HEK293 (cell line): ENCODE measurements at regions not wholly inside any gene's neighbourhood (a gene's known extent, or its start where the extent isn't known, plus 50 kb on each side); places are given as distances from the start of the nearest gene placed in this dataset.

Experiments
- CTCF ChIA-PET: fragments of 350-600 bp; formaldehyde crosslinking; extraction: SDS; loops from one replicate; lab custom pipeline; 2021; ENCODE audit warnings: antibody characterized with exemption; lab: Yijun Ruan, JAX
- POLR2A ChIA-PET: fragments of 300-600 bp; formaldehyde crosslinking; extraction: SDS; loops from one replicate; lab custom pipeline; 2020; ENCODE audit warnings: antibody characterized with exemption, inconsistent platforms; lab: Yijun Ruan, JAX
- H3K27ac ChIP-seq: fragments of 200-500 bp; sonication (Bioruptor generic); 2 replicates; pipeline ENCODE4 v1.5.1; 2014; ENCODE audit warnings: low read depth, low read length, control low read depth, inconsistent platforms; ENCODE audit errors: extremely low read depth
- H3K36me3 ChIP-seq, 2 experiments: fragments of 200-500 bp in 1 of 2; sonication (Bioruptor generic) in 1 of 2; 1 replicate in 1 of 2; 2 replicates in 1 of 2; pipeline ENCODE4 v1.5.1; 2014 to 2017; ENCODE audit warnings: inconsistent platforms in 2 of 2, low read length in 2 of 2; ENCODE audit not compliant: control insufficient read depth in 2 of 2, insufficient read depth in 1 of 2
- H3K4me1 ChIP-seq: fragments of 200-500 bp; sonication (Bioruptor generic); 2 replicates; pipeline ENCODE4 v1.5.1; 2014; ENCODE audit warnings: mild to moderate bottlenecking, low read length, inconsistent platforms; ENCODE audit not compliant: control insufficient read depth, insufficient read depth
- H3K4me3 ChIP-seq: 2 replicates; pipeline ENCODE4 v1.5.1; 2011; ENCODE audit warnings: low read depth, mild to moderate bottlenecking, control low read depth, low read length, moderate library complexity
- H3K9me3 ChIP-seq: fragments of 200-500 bp; sonication (Bioruptor generic); 2 replicates; pipeline ENCODE4 v1.5.1; 2014; ENCODE audit warnings: low read depth, low read length, inconsistent platforms; ENCODE audit not compliant: control insufficient read depth, insufficient read depth
- AEBP2 ChIP-seq: fragments of 450-650 bp; formaldehyde crosslinking; IDR thresholded peaks from 2 replicates; pipeline ENCODE4 v1.5.1; 2016; ENCODE audit warnings: missing biosample characterization, missing genetic modification characterization, borderline replicate concordance
- GLI2 ChIP-seq: fragments of 450-650 bp; formaldehyde crosslinking; IDR thresholded peaks from 2 replicates; pipeline ENCODE4; 2017; ENCODE audit warnings: missing biosample characterization, missing genetic modification characterization, low read depth, borderline replicate concordance
- PRDM10 ChIP-seq: fragments of 450-650 bp; formaldehyde crosslinking; IDR thresholded peaks from 2 replicates; pipeline ENCODE4 v1.5.1; 2016; ENCODE audit warnings: missing biosample characterization, missing genetic modification characterization
- PRDM6 ChIP-seq: fragments of 450-650 bp; formaldehyde crosslinking; IDR thresholded peaks from 2 replicates; pipeline ENCODE4 v1.5.1; 2017; ENCODE audit warnings: missing biosample characterization, missing genetic modification characterization
- REST ChIP-seq: fragments of 450-650 bp; formaldehyde crosslinking; IDR thresholded peaks from 2 replicates; pipeline ENCODE4 v1.5.1; 2016; ENCODE audit warnings: missing biosample characterization, missing genetic modification characterization
- SETDB1 ChIP-seq: IDR thresholded peaks from one replicate; pipeline ENCODE4 v1.6.1; 2017; ENCODE audit warnings: mild to moderate bottlenecking, low read length, moderate library complexity, mixed read lengths; ENCODE audit not compliant: insufficient read length
- SP3 ChIP-seq: fragments of 450-650 bp; formaldehyde crosslinking; IDR thresholded peaks from 2 replicates; pipeline ENCODE4 v1.5.1; 2016; ENCODE audit warnings: missing biosample characterization, missing genetic modification characterization
- TCF7L2 ChIP-seq: IDR thresholded peaks from 2 replicates; pipeline ENCODE4 v1.6.1; 2011; ENCODE audit warnings: low read depth, mild to moderate bottlenecking, inconsistent platforms, low read length, moderate library complexity, borderline replicate concordance
- TRIM28 ChIP-seq: IDR thresholded peaks from 2 replicates; pipeline ENCODE4 v1.6.1; 2011; ENCODE audit warnings: low read length, control low read depth, borderline replicate concordance
- ZBTB11 ChIP-seq: fragments of 450-650 bp; formaldehyde crosslinking; conservative IDR thresholded peaks from 2 replicates; pipeline ENCODE4 v1.5.1; 2016; ENCODE audit warnings: low read depth, missing biosample characterization, missing genetic modification characterization
- ZBTB7A ChIP-seq: fragments of 450-650 bp; formaldehyde crosslinking; IDR thresholded peaks from 2 replicates; pipeline ENCODE4 v1.5.1; 2016; ENCODE audit warnings: low read depth, missing biosample characterization, missing genetic modification characterization
- ZNF10 ChIP-seq: fragments of 450-650 bp; formaldehyde crosslinking; IDR thresholded peaks from 2 replicates; pipeline ENCODE4 v1.5.1; 2017; ENCODE audit warnings: missing biosample characterization, missing genetic modification characterization
- ZNF2 ChIP-seq: fragments of 450-650 bp; formaldehyde crosslinking; IDR thresholded peaks from 2 replicates; pipeline ENCODE4 v1.5.1; 2016; ENCODE audit warnings: missing biosample characterization, missing genetic modification characterization
- ZNF214 ChIP-seq: fragments of 450-650 bp; formaldehyde crosslinking; IDR thresholded peaks from 2 replicates; pipeline ENCODE4 v1.5.1; 2017; ENCODE audit warnings: missing biosample characterization, mild to moderate bottlenecking, missing genetic modification characterization, borderline replicate concordance
- ZNF302 ChIP-seq: fragments of 450-650 bp; formaldehyde crosslinking; IDR thresholded peaks from 2 replicates; pipeline ENCODE4 v1.5.1; 2016; ENCODE audit warnings: missing biosample characterization, missing genetic modification characterization, low read depth
- ZNF830 ChIP-seq: fragments of 450-650 bp; IDR thresholded peaks from 2 replicates; pipeline ENCODE4 v1.5.0; 2018; ENCODE audit warnings: missing biosample characterization, missing genetic modification characterization, low read depth, mild to moderate bottlenecking, moderate library complexity
- ZSCAN5A ChIP-seq: fragments of 450-650 bp; formaldehyde crosslinking; IDR thresholded peaks from 2 replicates; pipeline ENCODE4 v1.5.1; 2016; ENCODE audit warnings: missing biosample characterization, missing genetic modification characterization

GRCh38 chr5:41670216-41670615 lies 159.8 kb upstream of the PLCXD3 start:
- ChIA-PET POLR2A (no interaction called here), CTCF (no interaction called here)
- Histone ChIP-seq H3K27ac (no peak overlapping the region), H3K36me3 (no peaks in the 10 kb centered on the region), H3K4me3 (no peak overlapping the region), H3K4me1 (peaks cover 2% of the 10 kb centered on the region; the same call in 1 of the 2 replicates), H3K9me3 (no peaks in the 10 kb centered on the region; the same call in 1 of the 2 replicates)
- TF ChIP-seq PRDM10 (tag by site-specific recombination) (no peak), ZNF214 (no peak), ZBTB11 (tag by site-specific recombination) (no peak), TRIM28 (no peak), TCF7L2 (no peak)

- no peak overlapping the region for H3K4me3 ChIP-seq
- ChIA-PET CTCF (no interaction called here), POLR2A (no interaction called here)
- H3K9me3 ChIP-seq, result no peaks in the 10 kb centered on the region
- TF ChIP-seq AEBP2 (tag by site-specific recombination) (no peak), ZBTB7A (tag by site-specific recombination) (no peak), REST (tag by site-specific recombination) (no peak), ZNF10 (no peak), PRDM6 (no peak), ZSCAN5A (no peak), GLI2 (tag by site-specific recombination) (no peak), ZNF2 (tag by site-specific recombination) (no peak), ZNF302 (tag by site-specific recombination) (no peak), ZNF830 (no peak), SETDB1 (no peak), SP3 (tag by site-specific recombination) (no peak)
- no peaks in the 10 kb centered on the region for H3K36me3 ChIP-seq
- H3K4me1 ChIP-seq, result no peaks in the 10 kb centered on the region
- H3K27ac ChIP-seq, result no peak overlapping the region
Observed at GRCh38 chr5:41661254-41661653, 150.9 kb upstream of the PLCXD3 start.
